Gastroesophageal sphincter (tissue), 4 donors: ENCODE measurements at regions not wholly inside any gene's neighbourhood (a gene's known extent, or its start where the extent isn't known, plus 50 kb on each side); places are given as distances from the start of the nearest gene placed in this dataset.

Experiments
- ATAC-seq: fragments of 150-250 bp; one replicate; pipeline ENCODE4 v1.9.1; 2016; ENCODE audit warnings: mild to moderate bottlenecking, moderate library complexity
- H3K27ac ChIP-seq, 4 donors: fragments of 200-600 bp; sonication (generic) in 3 of 4; 1 replicate in 3 of 4; 2 replicates in 1 of 4; pipeline ENCODE4 v1.5.1; 2016 to 2019
- H3K27me3 ChIP-seq: fragments of 200-600 bp; sonication (generic); one replicate; pipeline ENCODE4 v1.5.1; 2019
- H3K36me3 ChIP-seq, 2 donors: fragments of 200-600 bp; sonication (generic); one replicate each; pipeline ENCODE4 v1.5.1; 2019; ENCODE audit warnings: control low read depth in 1 of 2
- H3K4me1 ChIP-seq, 3 donors: fragments of 200-600 bp; sonication (generic); 1 replicate in 2 of 3; 2 replicates in 1 of 3; pipeline ENCODE4 v1.5.1; 2016 to 2019; ENCODE audit warnings: control low read depth in 2 of 3
- H3K4me3 ChIP-seq, 2 donors: fragments of 200-600 bp; sonication (generic); one replicate each; pipeline ENCODE4 v1.5.1; 2019; ENCODE audit warnings: mild to moderate bottlenecking in 1 of 2, moderate library complexity in 1 of 2
- H3K9me3 ChIP-seq, 3 donors: fragments of 200-600 bp; sonication (generic); one replicate each; pipeline ENCODE4 v1.5.1; 2017 to 2019; ENCODE audit warnings: control low read depth in 2 of 3
- EP300 ChIP-seq: sonication (generic); formaldehyde crosslinking; IDR thresholded peaks from one replicate; pipeline ENCODE4 v1.6.1; 2017; ENCODE audit warnings: antibody characterized with exemption, mild to moderate bottlenecking
- POLR2A ChIP-seq, 2 donors: fragments of 450-650 bp; IDR thresholded peaks; one replicate each; pipeline ENCODE4 v1.6.1; 2017; ENCODE audit warnings: antibody characterized with exemption in 2 of 2, mild to moderate bottlenecking in 2 of 2, moderate library complexity in 1 of 2
- POLR2AphosphoS5 ChIP-seq: sonication (generic); formaldehyde crosslinking; IDR thresholded peaks from one replicate; pipeline ENCODE4 v1.6.1; 2017; ENCODE audit warnings: antibody characterized with exemption
- WGBS, 2 donors: methylation state at CpG; one replicate each; pipeline ENCODE4 v1.1.5; 2018; ENCODE audit warnings: low coverage in 1 of 2; 5-methylcytosine and 5-hydroxymethylcytosine counted together
- TF ChIP-seq, protein P1 (sequence below), 4 experiments: fragments of 200-600 bp in 2 of 4; fragments of 450-650 bp in 2 of 4; sonication (generic) in 1 of 4; IDR thresholded peaks; one replicate each; pipeline ENCODE4 v1.5.1; 2017 to 2019; ENCODE audit warnings: antibody characterized with exemption in 4 of 4, mild to moderate bottlenecking in 2 of 4, moderate library complexity in 2 of 4

DNA sequence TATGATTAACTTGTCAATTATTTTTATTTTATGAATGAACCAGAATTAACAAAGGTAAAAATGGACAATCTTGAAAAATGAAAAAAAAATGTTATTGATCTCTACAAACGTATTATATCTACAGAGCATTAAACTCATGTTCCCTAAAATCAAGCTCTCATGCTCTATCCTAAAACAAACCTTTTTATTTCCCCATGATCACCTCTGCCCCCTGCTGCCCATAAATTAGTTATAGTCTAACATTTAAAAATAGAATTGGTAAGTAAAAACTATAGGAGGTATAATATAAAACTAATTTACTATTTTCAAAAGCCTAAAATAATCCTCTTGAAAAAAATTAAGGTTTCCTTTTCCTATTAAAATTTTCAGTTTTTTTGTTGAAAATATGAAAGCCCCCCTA lies 168.0 kb upstream of the POU5F2 start:
- Histone ChIP-seq H3K36me3 (no peaks in the 10 kb centered on the region), H3K4me3 (no peak overlapping the region), H3K9me3 (no peaks in the 10 kb centered on the region), H3K4me1 (no peaks in the 10 kb centered on the region), H3K27ac (no peak overlapping the region), H3K27me3 (no peaks in the 10 kb centered on the region)
- no peak for TF ChIP-seq POLR2AphosphoS5
- TF ChIP-seq, protein P1, sequence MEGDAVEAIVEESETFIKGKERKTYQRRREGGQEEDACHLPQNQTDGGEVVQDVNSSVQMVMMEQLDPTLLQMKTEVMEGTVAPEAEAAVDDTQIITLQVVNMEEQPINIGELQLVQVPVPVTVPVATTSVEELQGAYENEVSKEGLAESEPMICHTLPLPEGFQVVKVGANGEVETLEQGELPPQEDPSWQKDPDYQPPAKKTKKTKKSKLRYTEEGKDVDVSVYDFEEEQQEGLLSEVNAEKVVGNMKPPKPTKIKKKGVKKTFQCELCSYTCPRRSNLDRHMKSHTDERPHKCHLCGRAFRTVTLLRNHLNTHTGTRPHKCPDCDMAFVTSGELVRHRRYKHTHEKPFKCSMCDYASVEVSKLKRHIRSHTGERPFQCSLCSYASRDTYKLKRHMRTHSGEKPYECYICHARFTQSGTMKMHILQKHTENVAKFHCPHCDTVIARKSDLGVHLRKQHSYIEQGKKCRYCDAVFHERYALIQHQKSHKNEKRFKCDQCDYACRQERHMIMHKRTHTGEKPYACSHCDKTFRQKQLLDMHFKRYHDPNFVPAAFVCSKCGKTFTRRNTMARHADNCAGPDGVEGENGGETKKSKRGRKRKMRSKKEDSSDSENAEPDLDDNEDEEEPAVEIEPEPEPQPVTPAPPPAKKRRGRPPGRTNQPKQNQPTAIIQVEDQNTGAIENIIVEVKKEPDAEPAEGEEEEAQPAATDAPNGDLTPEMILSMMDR (IDR thresholded peaks at IDR 0.05) = no peak
- TF ChIP-seq EP300 = no peak
- no peak for TF ChIP-seq POLR2A (IDR thresholded peaks at IDR 0.05)
- ATAC-seq = no peak
- WGBS, 2 donors = 50 to 57% methylated on average over 1 of the region's 1 CpG

DNA sequence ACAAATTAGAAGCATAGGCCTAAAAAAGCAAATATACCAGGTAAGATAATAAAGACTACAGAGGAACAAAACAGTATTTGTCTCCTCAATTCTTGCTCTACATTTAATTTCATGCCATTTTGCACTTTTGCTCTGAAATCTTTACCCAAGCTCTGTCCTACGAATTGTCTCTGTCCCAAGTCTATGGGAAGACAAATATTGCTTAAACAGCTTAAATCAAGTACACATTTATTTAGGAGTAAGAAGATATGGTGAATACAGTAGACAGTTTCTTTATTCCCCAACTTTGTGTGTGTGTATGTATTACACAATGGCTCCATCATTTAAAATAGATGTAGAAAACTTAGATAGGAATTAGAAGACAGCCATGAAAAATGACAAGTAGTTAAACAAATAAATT lies 163.5 kb upstream of the POU5F2 start:
- no peaks in the 10 kb centered on the region for H3K4me1 ChIP-seq
- H3K27ac ChIP-seq = no peak overlapping the region
- no peaks in the 10 kb centered on the region for H3K36me3 ChIP-seq
- TF ChIP-seq EP300 (no peak), POLR2AphosphoS5 (no peak), POLR2A (IDR thresholded peaks at IDR 0.05) (no peak)
- TF ChIP-seq, protein P1 (IDR thresholded peaks at IDR 0.05) = no peak
- 100% methylated on average over 1 of the region's 1 CpG for WGBS, 2 donors
- no peaks in the 10 kb centered on the region for H3K27me3 ChIP-seq
- ATAC-seq = no peak
- H3K4me3 ChIP-seq = no peak overlapping the region
- no peaks in the 10 kb centered on the region for H3K9me3 ChIP-seq

DNA sequence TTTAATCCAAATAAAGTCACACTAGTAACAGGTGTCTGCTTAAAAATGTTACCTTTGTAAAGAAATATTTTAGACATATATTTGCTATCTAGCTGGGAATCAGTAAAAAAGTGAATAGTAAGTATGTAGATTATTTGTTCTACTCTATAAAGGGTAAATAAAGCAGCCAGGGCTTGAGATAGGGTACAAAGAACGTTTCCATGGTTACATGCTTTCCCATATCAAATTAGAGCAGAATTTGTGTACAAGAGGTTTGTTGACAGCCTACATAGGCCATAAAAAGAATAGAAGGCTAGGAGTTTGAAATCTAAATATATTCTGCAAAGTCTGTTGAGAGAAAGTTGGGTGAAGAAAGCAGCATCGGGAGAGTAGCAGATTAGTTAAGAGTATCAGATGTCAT lies 160.9 kb upstream of the POU5F2 start:
- ATAC-seq = no peak
- Histone ChIP-seq H3K27me3 (no peaks in the 10 kb centered on the region), H3K36me3 (no peaks in the 10 kb centered on the region), H3K27ac (no peak overlapping the region), H3K4me3 (no peak overlapping the region), H3K4me1 (no peaks in the 10 kb centered on the region), H3K9me3 (no peaks in the 10 kb centered on the region)
- 81 to 83% methylated on average over 2 of the region's 2 CpGs for WGBS, 2 donors
- TF ChIP-seq, protein P1 (IDR thresholded peaks at IDR 0.05) = no peak
- no peak for TF ChIP-seq EP300
- TF ChIP-seq POLR2A (IDR thresholded peaks at IDR 0.05) = no peak
- no peak for TF ChIP-seq POLR2AphosphoS5

DNA sequence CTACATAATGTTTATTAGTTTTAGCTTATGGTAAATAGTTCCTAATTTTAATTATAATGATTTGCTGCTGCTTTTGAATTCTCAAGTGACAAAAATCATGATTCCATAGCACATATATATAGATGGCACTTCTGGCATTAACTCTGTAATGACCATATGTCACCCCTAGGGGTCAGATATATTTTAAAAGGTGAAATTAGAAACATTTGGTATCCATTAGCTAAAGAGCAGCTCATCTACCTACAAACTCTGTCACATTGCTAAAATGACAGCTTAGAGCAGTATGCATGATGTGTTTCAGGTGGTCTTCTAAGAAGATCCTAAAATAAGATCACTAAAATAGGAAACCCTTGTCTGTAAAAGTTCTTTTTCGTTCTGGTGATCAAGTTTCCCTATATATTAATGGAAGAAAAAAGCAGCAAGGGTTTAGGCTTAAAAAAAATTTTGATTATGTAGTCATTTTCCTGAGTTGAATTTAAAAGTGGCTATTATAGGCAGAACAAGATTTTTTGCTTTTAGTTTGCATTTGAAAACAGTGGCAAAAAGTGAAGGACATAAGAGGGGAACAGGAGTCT lies 157.7 kb upstream of the POU5F2 start:
- H3K9me3 ChIP-seq = no peaks in the 10 kb centered on the region
- no peak for TF ChIP-seq EP300
- no peak for TF ChIP-seq POLR2A (IDR thresholded peaks at IDR 0.05)
- TF ChIP-seq, protein P1 (IDR thresholded peaks at IDR 0.05) = peak in 1 of 4 experiments; percentile 12
- no peak for TF ChIP-seq POLR2AphosphoS5
- 95 to 100% methylated on average over 1 of the region's 1 CpG for WGBS, 2 donors
- no peaks in the 10 kb centered on the region for H3K4me1 ChIP-seq
- ATAC-seq = no peak
- no peak overlapping the region for H3K4me3 ChIP-seq
- no peak overlapping the region for H3K27ac ChIP-seq
- H3K36me3 ChIP-seq = no peaks in the 10 kb centered on the region
- no peaks in the 10 kb centered on the region for H3K27me3 ChIP-seq

DNA sequence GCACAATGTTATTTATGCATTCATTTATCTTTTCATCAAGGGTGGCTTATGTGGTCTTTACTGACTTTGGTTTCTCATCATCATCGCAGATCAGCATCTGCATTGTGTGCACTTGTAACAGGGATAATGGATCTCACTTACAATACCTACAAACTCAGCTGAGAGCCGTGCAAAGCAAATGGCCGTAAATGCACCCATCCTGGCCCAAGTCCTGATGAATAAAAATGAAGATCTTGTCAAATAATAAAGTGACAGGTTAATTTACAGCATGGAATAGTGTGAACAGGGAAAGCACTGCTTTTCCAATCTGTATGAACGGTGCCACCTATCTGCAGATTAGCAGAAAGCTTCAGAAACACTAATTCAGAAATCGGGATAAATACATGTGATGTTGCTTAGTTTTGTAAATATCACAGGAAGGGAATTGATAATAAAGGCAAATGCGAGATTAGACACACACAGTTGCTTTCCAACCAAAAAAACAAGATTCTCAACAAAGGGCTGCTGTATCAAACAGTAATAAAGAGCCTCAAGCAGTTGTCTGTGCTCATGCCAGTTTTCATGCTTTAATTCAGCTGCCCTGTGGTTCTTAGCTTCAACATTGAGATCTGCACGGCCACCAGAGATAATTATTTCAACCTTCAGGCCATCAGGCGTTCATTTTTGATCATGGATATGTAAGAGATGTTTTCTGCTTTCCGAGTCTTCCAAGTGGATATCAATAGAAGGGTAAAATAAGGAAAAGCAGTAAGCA lies 153.4 kb upstream of the POU5F2 start:
- no peak for ATAC-seq

More for the DNA sequence above, 153.4 kb upstream of the POU5F2 start:
- H3K4me3 ChIP-seq = no peak overlapping the region
- H3K27me3 ChIP-seq = no peaks in the 10 kb centered on the region
- H3K4me1 ChIP-seq = peaks cover 0 to 15% (median 4%) of the 10 kb centered on the region in 3 donors
- no peak overlapping the region for H3K27ac ChIP-seq
- no peaks in the 10 kb centered on the region for H3K36me3 ChIP-seq
- no peak for TF ChIP-seq POLR2A (IDR thresholded peaks at IDR 0.05)
- no peak for TF ChIP-seq EP300
- TF ChIP-seq POLR2AphosphoS5 = no peak
- TF ChIP-seq, protein P1 (IDR thresholded peaks at IDR 0.05) = peak in 1 of 4 experiments; percentile 51
- WGBS, 2 donors = 52 to 60% methylated on average over 6 to 8 of the region's 9 CpGs
- no peaks in the 10 kb centered on the region for H3K9me3 ChIP-seq
